Central memory CD4-positive, alpha-beta T cell (primary cell): ENCODE measurements at regions not wholly inside any gene's neighbourhood (a gene's known extent, or its start where the extent isn't known, plus 50 kb on each side); places are given as distances from the start of the nearest gene placed in this dataset.
"Not testable (repeated sequence)": the region's sequence is repeated elsewhere in the genome, so short reads cannot be mapped to it uniquely, and the experiment has no call there.

Source experiments
- DNase-seq: peaks from one replicate; pipeline ENCODE4 v3.0.0; 2022

DNA sequence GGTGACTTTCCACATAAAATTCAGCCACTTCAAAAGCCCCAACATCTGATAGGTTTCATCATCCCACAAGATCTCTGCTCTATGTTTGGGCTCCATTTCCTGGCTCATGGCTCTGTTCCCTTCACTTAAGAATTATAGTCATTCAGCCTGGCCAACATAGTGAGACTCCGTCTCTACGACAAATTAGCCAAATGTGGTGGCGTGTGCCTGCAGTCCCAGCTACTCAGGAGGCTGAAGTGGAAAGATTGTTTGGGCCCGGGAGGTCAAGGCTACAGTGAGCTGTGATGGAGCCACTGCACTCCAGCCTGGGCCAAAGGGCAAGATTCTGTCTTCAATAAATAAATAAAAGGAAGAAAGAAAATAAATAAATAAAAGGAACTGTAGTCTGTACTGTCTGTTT lies 57.9 kb upstream of the CTSV start:
- no peak for DNase-seq

DNA sequence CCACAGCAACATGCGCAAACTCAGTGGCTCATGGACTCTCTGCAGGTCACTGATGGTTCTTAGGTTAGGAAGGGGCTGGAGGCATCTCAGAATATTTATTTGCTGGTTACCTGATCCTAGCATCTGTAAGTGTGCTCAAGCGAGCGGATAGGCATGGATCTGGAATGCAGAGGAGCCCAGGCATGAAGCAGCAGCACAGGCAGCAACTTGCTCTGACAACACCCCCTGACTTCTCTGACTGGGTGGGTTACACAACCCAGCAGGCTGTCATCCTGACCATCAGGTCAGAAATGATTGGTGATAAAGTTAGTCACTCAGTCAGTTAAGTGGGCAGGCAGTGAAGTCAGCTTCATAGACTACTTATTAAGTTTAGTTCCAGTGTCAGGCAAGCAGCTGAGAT lies 50.4 kb upstream of the CTSV start:
- DNase-seq, result not testable (repeated sequence)
